HFFc6 (cell line): ENCODE measurements at regions not wholly inside any gene's neighbourhood (a gene's known extent, or its start where the extent isn't known, plus 50 kb on each side); places are given as distances from the start of the nearest gene placed in this dataset.

Experiments
- DNase-seq: peaks from one replicate; pipeline ENCODE4 v3.0.0-alpha.2; 2018
- H3K27ac Mint-ChIP-seq: 2 replicates; pipeline ENCODE4 v1.8.0; 2020; ENCODE audit warnings: mild to moderate bottlenecking, mixed read lengths
- H3K27me3 Mint-ChIP-seq: 2 replicates; pipeline ENCODE4 v1.8.0; 2021; ENCODE audit warnings: mild to moderate bottlenecking, moderate library complexity, mixed read lengths; ENCODE audit not compliant: insufficient read depth
- H3K36me3 Mint-ChIP-seq: 2 replicates; pipeline ENCODE4 v1.8.0; 2021; ENCODE audit warnings: low read depth, mixed read lengths
- H3K4me1 Mint-ChIP-seq: 2 replicates; pipeline ENCODE4 v1.8.0; 2020; ENCODE audit warnings: low read depth, mixed read lengths
- H3K4me3 Mint-ChIP-seq: 2 replicates; pipeline ENCODE4 v1.8.0; 2020; ENCODE audit warnings: mild to moderate bottlenecking, moderate library complexity, mixed read lengths
- H3K9me3 Mint-ChIP-seq: 2 replicates; pipeline ENCODE4 v1.8.0; 2020; ENCODE audit warnings: mild to moderate bottlenecking, mixed read lengths
- CTCF ChIP-seq: fragments of 200-600 bp; sonication (generic); IDR thresholded peaks from 2 replicates; pipeline ENCODE4 v1.5.0; 2021; ENCODE audit warnings: antibody characterized with exemption, mild to moderate bottlenecking

DNA sequence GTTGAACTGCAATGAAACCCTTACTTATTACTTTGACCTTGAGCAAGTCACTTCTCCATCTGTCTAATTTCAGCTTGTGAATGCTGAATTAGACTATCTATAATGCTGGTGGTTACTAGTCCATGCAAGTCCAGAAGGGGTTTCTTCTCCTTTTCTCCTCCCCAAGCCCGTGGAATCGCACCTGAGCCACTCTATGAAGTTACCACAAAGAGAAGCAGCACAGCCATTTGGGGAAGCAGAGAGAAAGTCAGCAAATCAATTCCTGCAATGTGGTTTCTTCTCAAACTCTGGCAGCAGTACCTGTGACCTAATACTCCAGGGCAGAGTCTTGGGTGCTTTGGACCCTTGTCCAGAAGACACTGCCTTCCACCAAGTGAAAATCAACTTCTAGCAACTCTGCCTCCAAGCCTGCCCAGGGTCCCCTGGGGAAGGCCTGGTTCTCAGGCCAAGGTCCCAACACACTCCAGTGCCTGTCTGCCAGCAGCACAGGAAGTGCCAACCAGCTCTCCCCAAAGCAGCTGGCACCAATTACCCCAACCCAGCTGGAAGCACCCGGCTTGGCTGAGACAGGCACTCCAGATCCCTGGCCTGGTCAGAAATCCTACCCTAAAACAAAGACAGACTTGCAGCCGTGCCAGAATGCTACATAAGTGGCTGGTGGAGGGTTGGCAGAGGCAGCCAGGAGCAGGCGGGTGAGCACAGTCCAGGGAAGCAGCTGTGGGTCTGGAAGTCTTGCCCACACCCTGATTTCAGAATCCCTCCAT lies 200.3 kb downstream of the LSM5 start:
- TF ChIP-seq CTCF: no peak

GRCh38 chr7:32285698-32286097 lies 204.5 kb downstream of the LSM5 start:
- Mint-ChIP-seq H3K4me1 (no peaks in the 10 kb centered on the region), H3K4me3 (no peak overlapping the region), H3K27me3 (no peaks in the 10 kb centered on the region), H3K36me3 (no peaks in the 10 kb centered on the region), H3K9me3 (peaks cover 23% of the 10 kb centered on the region), H3K27ac (no peak overlapping the region)
- TF ChIP-seq CTCF: no peak
- DNase-seq: no peak

More for the DNA sequence above, 200.3 kb downstream of the LSM5 start:
- Mint-ChIP-seq H3K27me3 (no peaks in the 10 kb centered on the region), H3K36me3 (no peaks in the 10 kb centered on the region), H3K9me3 (peaks cover 20% of the 10 kb centered on the region; the same call in 1 of the 2 replicates), H3K4me1 (no peaks in the 10 kb centered on the region), H3K27ac (no peak overlapping the region), H3K4me3 (no peak overlapping the region)
- no peak for DNase-seq

DNA sequence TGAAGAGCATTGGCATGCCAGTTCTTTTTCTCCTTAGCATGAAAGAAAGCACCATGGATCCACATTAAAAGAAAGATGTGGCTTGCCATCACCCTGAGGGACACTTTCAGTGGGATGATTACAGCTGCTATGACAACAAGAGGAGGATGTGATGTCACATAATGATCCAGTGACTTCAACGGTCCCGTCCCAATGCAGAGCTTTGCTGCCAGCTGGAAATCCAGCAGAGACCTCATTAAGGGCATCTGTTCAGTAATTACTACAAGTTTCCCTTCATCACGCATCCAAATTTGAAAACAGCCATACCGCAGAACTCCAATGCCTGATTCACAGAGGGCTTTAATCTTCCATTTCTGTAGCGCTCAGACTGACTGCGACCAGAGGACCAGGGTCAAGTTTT lies 206.6 kb downstream of the LSM5 start:
- Mint-ChIP-seq H3K4me3 (no peak overlapping the region), H3K9me3 (peaks cover 28% of the 10 kb centered on the region), H3K4me1 (no peaks in the 10 kb centered on the region), H3K27me3 (no peaks in the 10 kb centered on the region; the same call in 1 of the 2 replicates), H3K27ac (no peak overlapping the region), H3K36me3 (no peaks in the 10 kb centered on the region)
- DNase-seq: no peak
- TF ChIP-seq CTCF: no peak

DNA sequence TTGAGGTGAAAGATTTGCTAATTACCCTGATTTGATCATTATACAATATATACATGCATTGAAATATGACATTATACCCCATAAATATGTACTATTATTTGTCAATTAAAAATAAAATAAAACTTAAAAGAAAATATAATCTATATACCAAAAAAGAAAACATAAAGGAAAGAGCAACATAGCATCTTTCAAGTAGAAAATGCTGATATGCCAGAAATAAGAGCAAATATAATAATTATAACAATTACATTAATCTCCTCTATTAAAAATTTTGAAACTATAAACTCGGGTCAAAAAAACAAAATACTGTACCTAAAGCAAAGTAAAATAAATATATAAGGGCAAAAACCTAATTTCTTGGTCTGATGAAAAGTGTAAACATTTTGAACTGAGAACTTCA lies 209.3 kb upstream of the PDE1C start:
- Mint-ChIP-seq H3K27ac (no peak overlapping the region), H3K4me3 (no peak overlapping the region), H3K36me3 (no peaks in the 10 kb centered on the region), H3K27me3 (no peaks in the 10 kb centered on the region; the same call in 1 of the 2 replicates), H3K4me1 (no peaks in the 10 kb centered on the region), H3K9me3 (peaks cover 27% of the 10 kb centered on the region)
- no peak for DNase-seq
- TF ChIP-seq CTCF: no peak

DNA sequence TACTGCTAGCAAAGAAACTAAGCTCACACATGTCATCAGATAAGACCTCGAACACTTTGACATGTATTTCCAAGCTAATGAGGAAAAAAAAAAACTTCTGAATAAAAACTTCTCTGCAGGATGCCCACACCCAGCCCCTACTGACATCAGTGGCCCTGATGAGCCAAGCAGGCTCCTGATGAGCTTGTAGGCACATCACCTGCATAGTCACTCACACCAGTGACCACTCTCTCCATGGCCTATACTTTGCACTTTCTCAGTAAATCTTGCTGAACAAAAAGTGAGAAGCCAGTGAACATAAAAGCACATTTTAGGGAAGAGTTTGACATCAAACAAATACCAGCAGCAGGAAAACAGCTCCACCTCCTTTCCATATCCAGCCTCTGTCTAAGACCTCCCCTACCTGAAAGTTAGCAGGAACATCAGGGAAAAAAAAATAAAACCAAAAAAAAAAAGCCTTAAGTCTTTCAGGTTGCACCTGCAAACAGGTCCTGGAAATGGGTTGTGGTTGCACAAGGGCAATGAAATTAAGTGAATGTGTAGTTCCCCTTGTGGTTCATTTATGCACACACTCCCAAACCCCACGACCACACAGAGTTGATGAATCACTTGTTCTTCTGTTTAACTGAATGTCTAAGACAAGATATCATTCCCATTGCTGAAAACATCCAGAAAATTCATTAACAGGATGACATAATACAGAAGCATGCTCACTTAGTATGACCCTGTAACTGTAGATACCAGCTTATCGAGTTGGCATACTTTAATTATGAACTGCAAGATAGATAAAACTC lies 205.2 kb upstream of the PDE1C start:
- TF ChIP-seq CTCF: no peak
- Mint-ChIP-seq H3K9me3 (peaks cover 30% of the 10 kb centered on the region), H3K27ac (no peak overlapping the region), H3K4me3 (no peak overlapping the region), H3K36me3 (no peaks in the 10 kb centered on the region), H3K4me1 (no peaks in the 10 kb centered on the region), H3K27me3 (no peaks in the 10 kb centered on the region; the same call in 1 of the 2 replicates)
- no peak for DNase-seq
